ENCODE measurements at regions not wholly inside any gene's neighbourhood (a gene's known extent, or its start where the extent isn't known, plus 50 kb on each side); places are given as distances from the start of the nearest gene placed in this dataset.

GRCh38 chr4:157459785-157460184 is 239.3 kb downstream of the GRIA2 start:
- DNase-seq, result no peak

GRCh38 chr4:157447195-157447594 is 226.7 kb downstream of the GRIA2 start:
- no peak for DNase-seq

- DNase-seq, result no peak
Measured at GRCh38 chr4:157444014-157444413, 223.5 kb downstream of the GRIA2 start.

- DNase-seq, result no peak
Measured at GRCh38 chr4:157443537-157443936, 223.0 kb downstream of the GRIA2 start.

DNA sequence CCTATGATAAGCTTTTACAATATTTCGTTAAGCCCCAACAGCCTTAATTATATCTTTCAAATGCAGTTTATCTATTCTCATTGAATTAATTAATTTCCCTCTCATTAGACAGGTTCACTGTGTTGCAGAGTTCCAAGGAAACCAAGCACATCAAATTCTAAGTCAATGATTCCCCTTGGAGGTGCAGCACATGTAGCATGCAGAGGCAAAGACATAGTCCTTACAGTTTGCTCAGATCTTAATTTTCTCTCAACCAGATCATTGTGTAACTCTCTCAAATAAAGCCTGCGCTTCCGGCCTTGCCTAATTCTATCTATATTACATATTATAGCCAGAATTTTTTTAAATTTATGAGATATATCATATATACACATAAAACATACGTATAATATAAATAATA is 205.4 kb downstream of the GRIA2 start:
- DNase-seq, result no peak

DNA sequence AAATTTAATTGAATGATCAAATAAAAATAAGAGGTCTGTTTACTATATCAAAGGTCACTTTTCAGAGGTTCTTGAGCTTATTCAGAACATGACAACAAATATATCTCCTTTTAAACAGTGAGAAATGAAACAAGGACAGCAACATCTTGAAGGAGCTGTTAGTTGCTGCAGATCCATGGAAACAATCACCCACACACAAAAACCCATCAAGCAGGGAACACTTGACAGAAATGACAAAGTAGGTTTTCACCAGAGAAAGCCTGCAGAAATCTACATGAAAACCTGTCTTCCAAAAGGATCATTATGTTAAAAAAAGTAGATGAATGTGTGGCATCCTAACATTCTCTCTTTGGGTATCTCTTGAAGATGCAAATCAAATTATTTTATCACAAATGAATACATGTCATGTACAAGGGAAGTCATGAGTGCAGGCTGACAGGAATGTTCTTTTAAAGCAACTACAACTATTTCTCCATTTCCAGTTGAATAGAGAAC is 203.0 kb downstream of the GRIA2 start:
- no peak for DNase-seq

GRCh38 chr4:157421365-157421764 is 200.8 kb downstream of the GRIA2 start:
- no peak for DNase-seq

Measured in AML-193 (cell line).